ENCODE measurements at regions not wholly inside any gene's neighbourhood (a gene's known extent, or its start where the extent isn't known, plus 50 kb on each side); places are given as distances from the start of the nearest gene placed in this dataset.

DNA sequence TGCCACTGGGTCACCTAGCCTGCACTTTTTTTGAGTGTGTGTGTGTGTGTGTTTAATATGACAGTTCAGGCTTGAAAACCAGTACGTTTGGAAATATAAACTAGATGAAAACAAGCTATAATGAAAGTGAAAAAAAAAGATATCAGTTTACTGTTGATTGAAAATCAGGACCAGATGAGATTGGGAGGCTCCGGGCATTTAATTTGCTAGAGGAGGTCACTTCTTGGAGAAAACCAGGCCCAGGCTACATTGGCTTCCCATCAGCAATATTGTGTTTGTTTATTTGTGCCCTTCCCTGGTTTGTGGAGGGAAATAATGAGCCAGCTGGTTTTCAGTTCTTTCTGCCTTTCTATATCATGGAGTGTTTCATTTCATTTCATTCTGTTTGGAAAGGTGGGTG is 246.6 kb upstream of the JAG1 start:
- no peak overlapping the region for H3K4me3 ChIP-seq (ENCODE audit: low read depth, low read length)
- peak; percentile 12 for DNase-seq (ENCODE audit: low read depth)
- TF ChIP-seq, protein P1, sequence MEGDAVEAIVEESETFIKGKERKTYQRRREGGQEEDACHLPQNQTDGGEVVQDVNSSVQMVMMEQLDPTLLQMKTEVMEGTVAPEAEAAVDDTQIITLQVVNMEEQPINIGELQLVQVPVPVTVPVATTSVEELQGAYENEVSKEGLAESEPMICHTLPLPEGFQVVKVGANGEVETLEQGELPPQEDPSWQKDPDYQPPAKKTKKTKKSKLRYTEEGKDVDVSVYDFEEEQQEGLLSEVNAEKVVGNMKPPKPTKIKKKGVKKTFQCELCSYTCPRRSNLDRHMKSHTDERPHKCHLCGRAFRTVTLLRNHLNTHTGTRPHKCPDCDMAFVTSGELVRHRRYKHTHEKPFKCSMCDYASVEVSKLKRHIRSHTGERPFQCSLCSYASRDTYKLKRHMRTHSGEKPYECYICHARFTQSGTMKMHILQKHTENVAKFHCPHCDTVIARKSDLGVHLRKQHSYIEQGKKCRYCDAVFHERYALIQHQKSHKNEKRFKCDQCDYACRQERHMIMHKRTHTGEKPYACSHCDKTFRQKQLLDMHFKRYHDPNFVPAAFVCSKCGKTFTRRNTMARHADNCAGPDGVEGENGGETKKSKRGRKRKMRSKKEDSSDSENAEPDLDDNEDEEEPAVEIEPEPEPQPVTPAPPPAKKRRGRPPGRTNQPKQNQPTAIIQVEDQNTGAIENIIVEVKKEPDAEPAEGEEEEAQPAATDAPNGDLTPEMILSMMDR (IDR thresholded peaks at IDR 0.05; ENCODE audit: insufficient read depth, low read length) = no peak

DNA sequence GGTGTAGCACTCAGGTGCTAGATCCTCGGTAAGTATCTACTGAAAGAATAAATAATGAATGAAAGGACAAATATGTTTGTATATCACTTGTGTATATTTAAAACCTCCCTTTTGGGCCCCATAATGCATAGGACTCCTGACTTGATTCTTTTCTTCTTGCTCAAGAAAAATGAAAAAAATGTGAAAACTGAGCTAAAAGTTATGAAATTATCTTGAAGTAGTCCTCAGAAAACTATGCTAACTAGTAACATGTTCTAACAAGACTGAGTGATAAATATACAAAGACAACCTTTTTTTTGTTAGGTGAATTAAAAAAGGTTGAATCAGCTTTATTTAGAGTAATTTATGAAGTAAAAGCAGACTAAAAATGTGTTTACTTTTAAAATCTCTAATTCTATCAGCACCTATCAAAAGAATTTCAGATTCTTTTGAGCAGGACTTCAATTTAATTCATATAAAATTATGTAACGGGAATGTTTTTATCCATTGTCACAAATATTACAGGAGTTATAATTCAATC is 247.8 kb upstream of the JAG1 start:
- TF ChIP-seq, protein P1 (IDR thresholded peaks at IDR 0.05; ENCODE audit: insufficient read depth, low read length) = no peak
- H3K4me3 ChIP-seq (ENCODE audit: low read depth, low read length) = no peak overlapping the region
- no peak for DNase-seq (ENCODE audit: low read depth)

DNA sequence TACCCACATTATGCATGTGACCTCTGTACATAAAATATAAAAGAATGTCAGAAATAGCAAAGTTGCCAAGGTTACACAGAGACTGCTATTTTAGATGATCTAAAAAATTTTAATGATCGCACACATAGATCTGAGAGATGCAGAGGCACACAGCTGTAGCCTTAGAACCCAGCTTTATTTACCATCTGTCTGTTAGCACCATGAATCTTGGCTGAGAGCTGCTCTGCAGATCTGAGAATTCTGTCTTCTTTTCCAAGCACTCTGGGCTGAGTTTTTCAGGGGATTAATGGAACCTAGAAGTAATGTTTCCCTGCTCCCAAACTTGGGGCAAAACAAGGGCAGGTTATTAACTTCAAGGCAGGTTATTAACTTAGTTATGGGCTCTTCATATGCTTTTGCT is 248.7 kb upstream of the JAG1 start:
- TF ChIP-seq, protein P1 (IDR thresholded peaks at IDR 0.05; ENCODE audit: insufficient read depth, low read length) = no peak
- no peak overlapping the region for H3K4me3 ChIP-seq (ENCODE audit: low read depth, low read length)
- no peak for DNase-seq (ENCODE audit: low read depth)

DNA sequence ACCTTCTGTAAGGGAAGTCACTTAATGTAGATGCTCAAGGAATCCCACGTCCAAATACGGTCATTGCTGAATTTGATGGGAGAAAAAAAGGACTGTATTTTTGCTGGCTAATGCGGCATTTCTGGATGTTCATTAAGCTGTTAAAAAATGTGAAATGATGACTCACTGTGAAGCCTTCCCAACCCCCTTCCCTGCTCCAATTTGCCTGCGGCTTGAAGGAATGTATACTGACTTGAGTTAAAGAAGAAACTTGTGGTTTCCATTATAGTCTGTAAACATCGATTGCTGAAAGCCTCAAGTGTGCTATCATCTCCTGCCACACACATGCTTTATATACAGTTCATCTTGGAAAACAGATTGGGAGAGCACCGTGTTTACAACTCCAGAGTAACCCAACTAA is 249.1 kb upstream of the JAG1 start:
- H3K4me3 ChIP-seq (ENCODE audit: low read depth, low read length) = no peak overlapping the region
- peak; percentile 89 for DNase-seq (ENCODE audit: low read depth)
- TF ChIP-seq, protein P1 (IDR thresholded peaks at IDR 0.05; ENCODE audit: insufficient read depth, low read length) = no peak

DNA sequence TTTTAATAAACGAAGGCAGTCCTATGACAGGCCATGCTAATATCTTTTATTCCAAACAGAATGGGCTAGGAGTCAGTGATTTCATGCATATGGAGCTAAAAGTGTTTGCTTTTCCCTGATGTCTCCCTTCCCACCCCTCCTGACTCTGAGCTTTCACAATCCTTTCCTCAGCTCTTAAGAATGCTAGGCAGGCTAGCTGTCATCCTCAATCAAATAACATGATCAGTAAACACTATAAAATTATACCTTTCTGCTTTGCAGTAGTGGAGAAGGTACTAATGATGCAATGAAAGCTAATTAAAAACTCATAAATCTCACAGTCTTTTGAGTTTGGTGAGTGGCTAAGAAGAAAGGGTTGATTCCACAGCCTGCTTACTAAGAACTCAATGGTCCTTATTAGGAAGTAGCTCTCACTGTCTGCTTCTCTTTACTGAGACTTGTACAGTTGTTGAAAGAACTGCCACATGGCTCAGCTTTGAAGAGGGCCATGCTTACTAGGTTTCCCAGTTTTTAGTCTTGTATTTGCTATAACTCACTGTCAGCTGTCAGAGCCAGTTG is 250.9 kb upstream of the JAG1 start:
- TF ChIP-seq, protein P1 (IDR thresholded peaks at IDR 0.05; ENCODE audit: insufficient read depth, low read length) = no peak
- DNase-seq (ENCODE audit: low read depth) = peak; percentile 81
- no peak overlapping the region for H3K4me3 ChIP-seq (ENCODE audit: low read depth, low read length)

DNA sequence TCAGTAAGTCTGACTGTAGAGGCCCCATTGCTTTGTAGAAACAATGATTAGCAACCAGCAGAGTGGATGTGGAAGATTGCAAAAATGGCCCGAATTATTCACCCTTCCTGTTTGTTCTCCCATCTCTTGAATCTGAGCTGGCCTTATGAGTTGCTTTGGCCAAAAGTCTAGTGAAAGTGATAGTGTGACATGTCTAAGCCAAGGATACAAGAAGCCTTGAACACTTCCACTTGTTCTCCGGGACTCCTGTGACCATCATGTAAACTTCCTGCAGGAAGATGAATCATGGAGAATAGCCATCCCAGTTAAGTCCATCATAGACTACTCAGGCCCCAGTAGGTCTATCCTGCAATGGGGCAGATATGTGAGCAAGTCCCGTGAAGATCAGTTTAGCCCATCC is 252.0 kb upstream of the JAG1 start:
- no peak overlapping the region for H3K4me3 ChIP-seq (ENCODE audit: low read depth, low read length)
- TF ChIP-seq, protein P1 (IDR thresholded peaks at IDR 0.05; ENCODE audit: insufficient read depth, low read length) = no peak
- peak; percentile 12 for DNase-seq (ENCODE audit: low read depth)

Data from fibroblast of the aortic adventitia (primary cell).